PC-3 (cell line): ENCODE measurements at regions not wholly inside any gene's neighbourhood (a gene's known extent, or its start where the extent isn't known, plus 50 kb on each side); places are given as distances from the start of the nearest gene placed in this dataset.

Source experiments
- ATAC-seq: fragments of 200-7000 bp; cut with Tn5 transposase; 2 replicates; pipeline ENCODE4 v1.9.1; 2020; ENCODE audit warnings: mild to moderate bottlenecking, moderate library complexity
- BruUV-seq: library from RNA; stranded (reverse); fragments of 400-500 nt; replicated peaks from 2 replicates; lab custom pipeline; 2021; lab: Mats Ljungman, UMichigan
- CTCF ChIA-PET: fragments of 300-600 bp; sonication (Branson Sonifier 250); formaldehyde crosslinking; loops from one replicate; lab custom pipeline; 2022; ENCODE audit warnings: antibody characterized with exemption; lab: Charles Lee
- POLR2A ChIA-PET: fragments of 300-600 bp; sonication (Branson Sonifier 250); formaldehyde crosslinking; loops from one replicate; lab custom pipeline; 2022; ENCODE audit warnings: antibody characterized with exemption; ENCODE audit not compliant: unreplicated experiment; lab: Charles Lee
- DNase-seq: peaks from one replicate; pipeline ENCODE4 v3.0.0-alpha.2; 2015
- H2AFZ ChIP-seq: fragments of 300-600 bp; sonication (generic); 2 replicates; pipeline ENCODE4 v1.6.0; 2016; ENCODE audit warnings: antibody characterized with exemption, low read length
- H3F3A ChIP-seq: fragments of 300-600 bp; sonication (generic); one replicate; pipeline ENCODE4 v1.6.0; 2017; ENCODE audit warnings: antibody characterized with exemption, low read length, control low read depth, mild to moderate bottlenecking; ENCODE audit not compliant: unreplicated experiment
- H3K27ac ChIP-seq: fragments of 300-600 bp; sonication (generic); 2 replicates; pipeline ENCODE4 v1.5.1; 2016; ENCODE audit warnings: mild to moderate bottlenecking, low read length
- H3K27me3 ChIP-seq: fragments of 300-600 bp; sonication (generic); 2 replicates; pipeline ENCODE4 v1.6.1; 2016; ENCODE audit warnings: low read length, mixed read lengths
- H3K36me3 ChIP-seq: fragments of 300-600 bp; sonication (generic); 2 replicates; pipeline ENCODE4 v1.6.1; 2016; ENCODE audit warnings: low read depth, mixed run types, low read length, mixed read lengths
- H3K4me1 ChIP-seq: fragments of 300-600 bp; sonication (generic); 2 replicates; pipeline ENCODE4 v1.5.1; 2016; ENCODE audit warnings: low read length; ENCODE audit not compliant: insufficient read depth
- H3K4me2 ChIP-seq: fragments of 300-600 bp; sonication (generic); 2 replicates; pipeline ENCODE4 v1.6.0; 2016; ENCODE audit warnings: low read length
- H3K4me3 ChIP-seq: fragments of 300-600 bp; sonication (generic); 2 replicates; pipeline ENCODE4 v1.5.1; 2016; ENCODE audit warnings: mild to moderate bottlenecking, low read length, mixed read lengths
- H3K79me2 ChIP-seq: fragments of 300-600 bp; sonication (generic); 2 replicates; pipeline ENCODE4 v1.6.1; 2017; ENCODE audit warnings: low read length, mixed read lengths
- H3K9ac ChIP-seq: fragments of 300-600 bp; sonication (generic); 2 replicates; pipeline ENCODE4 v1.6.0; 2016; ENCODE audit warnings: mild to moderate bottlenecking, low read length
- H3K9me2 ChIP-seq: fragments of 300-600 bp; sonication (generic); replicated peaks from 2 replicates; pipeline ENCODE4 v1.6.1; 2016; ENCODE audit warnings: mixed run types, low read length, mixed read lengths
- H3K9me3 ChIP-seq: fragments of 300-600 bp; sonication (generic); 2 replicates; pipeline ENCODE4 v1.6.1; 2016; ENCODE audit warnings: low read length, mixed read lengths
- H4K20me1 ChIP-seq: fragments of 300-600 bp; sonication (generic); 2 replicates; pipeline ENCODE4 v1.6.1; 2016; ENCODE audit warnings: low read length, mixed read lengths
- CTCF ChIP-seq: fragments of 300-600 bp; sonication (generic); conservative IDR thresholded peaks from 2 replicates; pipeline ENCODE4 v1.5.1; 2017; ENCODE audit warnings: antibody characterized with exemption, low read depth, mild to moderate bottlenecking, low read length
- EZH2 ChIP-seq: fragments of 300-600 bp; sonication (generic); IDR thresholded peaks from one replicate; pipeline ENCODE4 v1.6.1; 2017; ENCODE audit warnings: antibody characterized with exemption, mild to moderate bottlenecking, low read length; ENCODE audit not compliant: unreplicated experiment
- EZH2phosphoT487 ChIP-seq: fragments of 300-600 bp; sonication (generic); IDR thresholded peaks from 2 replicates; pipeline ENCODE4 v1.6.1; 2018; ENCODE audit warnings: mild to moderate bottlenecking, antibody characterized with exemption, low read length, borderline replicate concordance
- intact Hi-C: fragments of 100-400 bp; cut with micrococcal nuclease; formaldehyde crosslinking; loops from 2 replicates; pipeline ENCODE4 v1.9.0; 2023

DNA sequence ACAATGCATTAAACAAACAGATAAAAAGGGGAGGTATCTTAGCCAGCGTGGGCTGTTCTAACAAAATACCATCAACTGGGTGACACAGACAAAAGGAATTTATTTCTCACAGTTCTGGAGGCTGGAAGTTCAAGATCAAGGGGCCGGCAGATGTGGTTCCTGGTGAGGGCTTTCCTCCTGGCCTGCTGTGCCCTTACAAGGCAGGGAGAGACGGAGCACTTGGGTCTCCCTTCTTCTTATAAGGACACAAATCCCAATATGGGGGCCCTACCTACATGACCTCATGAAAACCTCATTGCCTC lies 281.6 kb upstream of the KLF14 start:
- intact Hi-C loops, result no loop called here
- ChIA-PET CTCF (no interaction called here), POLR2A (no interaction called here)
- Histone ChIP-seq H3K4me1 (peaks cover 32% of the 10 kb centered on the region), H3K79me2 (peaks cover 36% of the 10 kb centered on the region), H3K4me2 (no peak overlapping the region), H3K27ac (0 out of 2 replicates have a peak overlapping the region, but pooled peaks have one; percentile 5), H3K9ac (no peak overlapping the region), H3K27me3 (no peaks in the 10 kb centered on the region), H4K20me1 (no peaks in the 10 kb centered on the region), H3K9me2 (no peaks in the 10 kb centered on the region), H2AFZ (no peak overlapping the region), H3K4me3 (no peak overlapping the region), H3K36me3 (no peaks in the 10 kb centered on the region), H3K9me3 (no peaks in the 10 kb centered on the region), H3F3A (no peaks in the 10 kb centered on the region)
- no TSS peak for BruUV-seq
- ATAC-seq (peak; percentile 75), DNase-seq (peak; percentile 76)
- TF ChIP-seq CTCF (no peak), EZH2 (no peak), EZH2phosphoT487 (no peak)

DNA sequence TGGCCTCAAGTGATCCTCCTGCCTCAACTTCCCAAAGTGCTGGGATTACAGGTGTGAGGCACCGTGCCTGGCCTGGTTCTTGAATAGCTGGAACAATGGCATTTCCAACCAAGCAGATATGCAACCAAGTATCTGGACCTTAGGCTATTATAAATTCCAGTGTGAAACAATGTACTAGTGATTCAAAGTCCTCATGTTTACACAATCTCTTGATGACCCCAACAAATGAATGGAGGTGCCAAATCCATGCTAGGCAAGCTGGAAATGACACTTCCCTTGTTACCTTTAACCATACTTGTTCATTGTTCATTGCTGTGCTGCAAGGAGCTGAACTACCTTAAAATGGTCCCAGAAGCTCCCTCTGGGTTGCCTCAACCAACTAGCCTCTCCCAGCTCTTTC lies 282.2 kb upstream of the KLF14 start:
- DNase-seq (peak; percentile 59), ATAC-seq (peak; percentile 70)
- no peaks in the 10 kb centered on the region for H3F3A ChIP-seq
- TF ChIP-seq CTCF (no peak), EZH2phosphoT487 (no peak), EZH2 (no peak)
- no peaks in the 10 kb centered on the region for H4K20me1 ChIP-seq
- no peak overlapping the region for H3K4me2 ChIP-seq
- H3K4me3 ChIP-seq, result no peak overlapping the region
- H3K9ac ChIP-seq, result no peak overlapping the region
- H3K9me2 ChIP-seq, result no peaks in the 10 kb centered on the region
- no peak overlapping the region for H3K27ac ChIP-seq
- peaks cover 32% of the 10 kb centered on the region for H3K4me1 ChIP-seq
- BruUV-seq, result no TSS peak
- no peaks in the 10 kb centered on the region for H3K27me3 ChIP-seq
- H2AFZ ChIP-seq, result no peak overlapping the region
- peaks cover 29% of the 10 kb centered on the region for H3K79me2 ChIP-seq
- no peaks in the 10 kb centered on the region for H3K36me3 ChIP-seq
- CTCF ChIA-PET, result interaction anchor here (0.5 to 1.4 kb wide), 2 partner anchors 34 to 50 kb away, joined by 3 to 5 read pairs; no protein-coding TSS in a partner anchor
- intact Hi-C loops, result no loop called here
- POLR2A ChIA-PET, result no interaction called here
- H3K9me3 ChIP-seq, result no peaks in the 10 kb centered on the region

- no peak for DNase-seq
- ChIA-PET POLR2A (no interaction called here), CTCF (no interaction called here)
- H2AFZ ChIP-seq, result no peak overlapping the region
- H4K20me1 ChIP-seq, result no peaks in the 10 kb centered on the region
- BruUV-seq, result no TSS peak
- no peaks in the 10 kb centered on the region for H3K27me3 ChIP-seq
- no peaks in the 10 kb centered on the region for H3K9me2 ChIP-seq
- no peak overlapping the region for H3K9ac ChIP-seq
- no peak for TF ChIP-seq EZH2phosphoT487
- TF ChIP-seq EZH2, result no peak
- no peak for TF ChIP-seq CTCF
- no peaks in the 10 kb centered on the region for H3F3A ChIP-seq
- no peaks in the 10 kb centered on the region for H3K9me3 ChIP-seq
- no peak overlapping the region for H3K4me2 ChIP-seq
- peaks cover 17% of the 10 kb centered on the region for H3K4me1 ChIP-seq
- H3K79me2 ChIP-seq, result peaks cover 8% of the 10 kb centered on the region
- no peak for ATAC-seq
- H3K36me3 ChIP-seq, result no peaks in the 10 kb centered on the region
- H3K4me3 ChIP-seq, result no peak overlapping the region
- intact Hi-C loops, result no loop called here
- H3K27ac ChIP-seq, result no peak overlapping the region
Observed at GRCh38 chr7:131019351-131019750, 285.3 kb upstream of the KLF14 start.
